Stimulated activated CD4-positive, alpha-beta T cell treated with anti-CD3 and anti-CD28 coated beads, Interleukin-4, amount 100 ng/mL, for 48 hours (primary cell): ENCODE measurements at regions not wholly inside any gene's neighbourhood (a gene's known extent, or its start where the extent isn't known, plus 50 kb on each side); places are given as distances from the start of the nearest gene placed in this dataset.

Source experiments
- DNase-seq, 2 donors: peaks; one replicate each; pipeline ENCODE4 v3.0.0-alpha.2; 2020; ENCODE audit warnings: low read depth in 2 of 2

GRCh38 chr11:70848243-70848750, 404.1 kb downstream of the SHANK2 start:
- no peak for DNase-seq

- DNase-seq: no peak
These were observed 403.3 kb downstream of the SHANK2 start for GRCh38 chr11:70849031-70849430.

GRCh38 chr11:70851308-70851707, 401.1 kb downstream of the SHANK2 start:
- no peak for DNase-seq

DNA sequence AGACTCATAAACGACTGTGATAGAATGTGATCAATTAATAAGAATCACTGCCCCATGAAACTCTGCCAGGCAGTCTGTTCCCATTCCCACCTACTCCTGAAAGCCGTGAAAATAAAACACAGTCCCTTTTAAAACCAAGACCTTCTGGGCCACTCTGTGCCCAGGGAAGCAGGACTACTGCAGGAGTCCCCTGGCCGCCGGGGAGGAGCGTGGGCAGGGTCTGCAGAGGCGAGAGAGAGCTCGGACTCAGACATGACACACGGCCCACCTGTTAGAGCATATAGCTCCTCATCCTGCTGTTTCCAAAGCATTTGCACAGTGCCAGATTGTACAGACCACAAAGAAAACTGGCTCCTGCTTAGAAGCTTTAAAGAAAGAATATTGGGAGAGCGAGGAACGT, 400.5 kb downstream of the SHANK2 start:
- DNase-seq: no peak

DNA sequence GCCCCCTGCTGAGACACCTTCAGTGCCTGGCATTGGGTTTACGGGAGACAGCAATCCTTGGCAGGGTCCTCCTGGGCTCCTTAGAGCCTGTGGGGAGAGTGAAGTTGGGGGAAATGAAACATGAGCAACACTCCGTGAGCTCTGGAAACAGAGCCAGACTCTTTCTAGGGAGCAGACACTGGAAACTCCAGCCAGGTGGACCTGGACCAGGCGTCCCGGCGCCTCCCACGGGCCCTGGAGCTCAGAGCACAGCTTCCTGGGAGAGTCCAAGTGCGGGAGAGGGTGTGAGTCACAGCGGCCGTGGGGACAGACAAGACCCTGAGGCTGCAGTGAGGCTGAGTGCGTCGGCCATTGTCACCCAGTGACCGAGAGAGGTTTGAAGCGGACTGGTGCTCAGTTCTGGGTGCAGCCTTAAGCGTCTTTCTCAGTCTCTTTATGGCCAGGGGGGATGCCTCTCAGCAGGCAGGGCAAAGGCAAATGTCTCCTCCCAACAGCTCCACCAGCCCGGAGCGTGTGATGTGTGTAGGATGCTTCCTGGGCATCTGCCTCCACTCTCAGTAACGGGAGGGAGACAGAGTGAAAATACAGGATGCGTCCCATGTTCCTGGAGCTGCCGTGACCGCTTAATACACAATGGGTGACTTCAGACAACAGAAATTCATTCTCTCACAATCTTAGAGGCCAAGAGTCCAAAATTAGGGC, 399.2 kb downstream of the SHANK2 start:
- DNase-seq: no peak

- DNase-seq: no peak
These were observed 398.6 kb downstream of the SHANK2 start for GRCh38 chr11:70853770-70854108.

- DNase-seq: no peak
These were observed 398.2 kb downstream of the SHANK2 start for GRCh38 chr11:70854201-70854600.

GRCh38 chr11:70854901-70855556, 397.3 kb downstream of the SHANK2 start:
- no peak for DNase-seq

DNA sequence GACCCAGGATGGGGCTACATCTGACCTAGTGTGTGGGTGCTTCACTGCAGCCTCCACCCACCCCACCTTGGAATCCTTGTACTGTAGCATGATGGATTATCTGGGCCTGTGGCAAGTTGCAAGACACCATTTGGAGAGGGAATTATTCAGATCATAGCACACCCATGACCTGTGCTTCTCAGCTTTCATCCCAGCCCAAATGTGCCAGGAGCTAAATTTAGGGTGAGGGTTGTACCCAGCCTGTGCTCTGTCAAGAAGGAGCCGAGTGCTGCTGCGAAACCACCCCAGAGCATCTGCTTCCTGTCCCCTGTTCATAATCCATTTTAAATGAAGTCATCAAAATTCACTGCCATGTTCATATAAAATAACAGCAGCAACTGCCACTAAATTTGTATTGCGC, 394.5 kb downstream of the SHANK2 start:
- no peak for DNase-seq

DNA sequence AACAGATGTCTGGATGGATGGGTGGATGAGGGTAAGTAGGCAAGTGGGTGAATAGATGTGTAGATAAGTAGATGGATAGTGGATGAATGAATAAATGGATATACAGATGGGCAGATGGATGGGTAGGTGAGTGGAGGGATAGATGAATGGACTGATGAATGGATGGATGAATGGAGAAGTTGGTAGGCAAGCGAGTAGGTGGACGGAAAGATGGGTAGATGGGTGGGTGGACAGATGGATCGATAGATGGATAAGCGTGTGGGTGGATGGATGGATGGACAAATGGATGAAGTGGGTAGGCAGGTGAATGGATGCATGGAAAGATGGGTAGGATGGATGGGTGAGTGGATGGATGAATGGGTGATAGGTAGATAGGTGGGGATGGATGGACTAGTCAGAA, 393.2 kb downstream of the SHANK2 start:
- no peak for DNase-seq

DNA sequence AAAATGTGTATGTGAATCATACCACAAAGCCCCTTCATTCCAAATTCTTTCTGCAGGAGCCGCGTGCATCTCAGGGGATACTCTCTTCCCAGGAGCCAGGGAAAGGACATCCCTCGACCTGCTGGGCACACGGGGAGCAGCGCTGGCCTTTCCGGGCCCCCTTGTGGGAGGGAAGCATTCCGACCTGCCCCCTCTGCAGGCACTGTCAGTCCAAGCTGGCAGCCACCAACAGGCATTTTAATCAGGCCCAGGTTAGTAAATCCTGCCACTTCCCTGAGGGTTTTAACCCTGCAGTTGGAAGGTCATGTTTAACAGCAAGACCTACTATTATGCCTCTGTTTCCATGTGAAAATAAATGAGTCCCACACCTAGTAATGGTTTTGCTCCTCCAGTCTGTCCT, 391.5 kb downstream of the SHANK2 start:
- DNase-seq: no peak

DNA sequence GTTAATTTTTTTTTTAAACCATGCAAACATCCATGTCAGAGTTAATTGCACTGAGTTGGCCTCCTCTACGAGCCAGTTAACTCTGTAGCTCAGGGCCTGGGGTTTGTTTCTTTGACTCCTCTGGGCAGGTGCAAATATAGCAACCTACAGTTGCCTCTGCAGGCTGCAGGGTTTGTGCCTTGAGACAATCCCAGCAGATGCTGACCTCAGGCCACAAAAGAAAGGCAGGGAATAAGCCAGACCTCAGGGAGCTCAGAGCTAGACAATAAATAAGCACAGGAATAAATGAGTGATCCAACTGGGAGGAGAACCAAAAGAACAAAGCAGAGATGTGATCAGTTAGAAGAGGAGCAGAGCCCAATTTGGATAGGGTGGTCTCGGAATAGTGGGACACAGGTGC, 390.8 kb downstream of the SHANK2 start:
- DNase-seq: no peak

DNA sequence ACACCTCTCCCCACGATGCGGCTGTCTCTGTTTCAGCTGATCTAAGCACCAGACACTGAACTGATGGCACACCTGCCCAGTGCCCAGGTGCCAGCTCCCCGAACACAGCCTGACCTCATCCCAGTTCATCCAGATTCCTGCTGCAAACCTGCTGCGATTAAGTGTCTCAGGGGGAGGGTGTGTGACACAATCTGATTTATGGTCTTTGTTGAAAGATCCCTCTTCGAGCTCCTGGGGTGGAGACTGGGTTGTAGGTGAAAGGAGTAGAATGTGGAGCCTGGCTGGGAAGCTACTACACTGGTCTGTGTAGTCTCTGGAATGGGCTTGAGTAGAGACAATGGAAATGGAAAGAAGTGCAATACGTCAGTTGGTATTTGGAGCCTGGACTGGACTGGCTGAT, 390.3 kb downstream of the SHANK2 start:
- DNase-seq: no peak

GRCh38 chr11:70863186-70863585, 389.2 kb downstream of the SHANK2 start:
- DNase-seq: no peak

DNA sequence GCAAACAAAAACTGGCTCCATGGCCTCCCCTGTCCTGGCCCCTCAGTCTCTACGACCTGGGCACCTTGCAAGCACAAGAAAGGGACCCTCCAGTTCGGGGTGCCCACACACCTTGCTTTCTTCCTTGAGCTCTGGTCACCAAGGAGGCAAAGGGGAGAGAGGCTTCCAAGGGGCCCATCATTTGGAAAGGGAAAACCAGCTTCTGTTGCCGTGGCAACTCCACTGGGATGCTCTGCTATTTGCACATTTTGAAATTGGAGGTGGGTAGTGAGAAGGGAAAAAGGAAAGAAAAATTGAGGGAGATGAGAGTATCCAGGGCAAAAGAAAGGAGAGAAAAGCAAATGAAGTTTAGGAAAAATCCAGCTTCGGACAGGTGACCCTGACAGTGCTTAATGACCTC, 388.4 kb downstream of the SHANK2 start:
- DNase-seq: no peak

DNA sequence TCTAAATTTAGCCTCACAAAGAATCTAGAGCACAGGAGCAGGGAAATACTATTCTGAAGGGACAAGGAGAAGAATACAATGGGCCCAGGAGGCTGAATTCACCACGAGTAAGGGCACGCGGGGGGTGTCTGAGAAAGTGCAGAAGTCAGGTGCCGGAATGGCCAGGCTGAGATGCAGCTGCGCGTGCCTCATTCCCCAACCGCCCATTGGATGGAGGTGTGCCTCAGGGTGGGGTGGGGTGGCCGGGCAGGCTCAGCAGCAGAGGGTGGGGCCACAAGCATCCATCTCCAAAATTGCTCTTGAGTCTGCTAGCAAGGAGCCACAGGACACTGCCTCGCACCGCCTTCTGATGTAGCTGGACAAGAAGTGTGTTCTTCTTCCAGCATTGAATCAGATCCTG, 387.0 kb downstream of the SHANK2 start:
- no peak for DNase-seq

- DNase-seq: no peak
These were observed 385.5 kb downstream of the SHANK2 start for GRCh38 chr11:70866834-70867233.

- DNase-seq: no peak
These were observed 384.9 kb downstream of the SHANK2 start for GRCh38 chr11:70867281-70868047.

- no peak for DNase-seq
These were observed 384.0 kb downstream of the SHANK2 start for GRCh38 chr11:70868341-70868885.

- DNase-seq: no peak
These were observed 383.3 kb downstream of the SHANK2 start for GRCh38 chr11:70869054-70869453.

- DNase-seq: no peak
These were observed 380.5 kb downstream of the SHANK2 start for GRCh38 chr11:70871881-70872280.

DNA sequence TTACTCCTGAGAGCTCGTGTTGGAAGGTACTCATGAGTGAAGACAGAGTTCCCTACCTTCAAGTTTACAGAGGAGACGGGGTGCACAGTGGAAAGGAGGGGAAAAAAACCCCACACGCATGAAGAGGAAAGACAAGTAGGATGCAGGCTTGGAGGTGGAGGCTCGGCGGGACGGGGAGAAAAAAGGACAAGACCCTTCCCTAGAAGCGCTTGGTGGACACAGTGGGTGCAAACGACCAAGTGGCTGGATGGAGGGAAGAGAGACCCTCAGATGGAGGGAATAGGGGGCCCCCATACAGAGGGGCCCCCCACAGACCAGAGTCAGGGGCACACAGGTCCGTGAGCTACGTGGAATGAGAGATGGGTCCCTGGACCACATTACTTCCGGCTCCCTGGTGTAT, 380.1 kb downstream of the SHANK2 start:
- DNase-seq: no peak
